ENCODE measurements at regions not wholly inside any gene's neighbourhood (a gene's known extent, or its start where the extent isn't known, plus 50 kb on each side); places are given as distances from the start of the nearest gene placed in this dataset.

DNA sequence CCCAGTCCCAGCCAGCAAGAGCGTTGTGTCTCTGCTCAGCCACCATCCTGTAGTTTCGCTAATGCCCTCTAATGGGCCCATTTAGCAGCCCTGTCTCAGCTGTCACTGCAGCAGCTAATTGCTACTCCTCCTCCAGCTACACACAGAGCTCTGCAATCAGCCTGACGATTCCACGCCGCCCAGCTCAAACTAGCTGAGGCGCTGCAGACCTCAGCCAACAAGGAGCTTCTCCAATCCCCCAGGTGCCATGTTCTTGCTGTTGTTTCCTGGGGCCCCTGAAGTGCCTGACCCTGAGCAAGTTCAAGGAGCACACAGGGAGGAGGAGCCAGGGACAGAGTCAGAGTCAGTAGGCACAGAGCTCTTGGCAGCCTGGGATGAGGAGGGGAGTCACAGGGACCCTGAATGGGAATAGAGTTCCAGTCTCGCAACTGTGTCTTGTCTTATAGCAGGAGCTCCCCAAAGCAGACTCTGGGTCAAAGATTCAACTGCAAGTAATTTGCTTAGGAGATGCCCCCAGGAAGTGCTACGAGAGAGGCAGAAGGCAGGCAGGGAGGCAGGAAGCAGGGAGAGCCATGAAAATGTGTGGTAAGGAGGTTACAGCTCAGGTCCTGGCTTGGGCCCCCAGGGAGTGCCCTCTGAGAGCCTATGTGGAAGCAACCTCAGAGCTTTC lies 135.8 kb upstream of the UNC5B start:
- peaks cover 54% of the 10 kb centered on the region for H3K27me3 Mint-ChIP-seq (ENCODE audit: insufficient read depth)
- TF ChIP-seq, protein P1, sequence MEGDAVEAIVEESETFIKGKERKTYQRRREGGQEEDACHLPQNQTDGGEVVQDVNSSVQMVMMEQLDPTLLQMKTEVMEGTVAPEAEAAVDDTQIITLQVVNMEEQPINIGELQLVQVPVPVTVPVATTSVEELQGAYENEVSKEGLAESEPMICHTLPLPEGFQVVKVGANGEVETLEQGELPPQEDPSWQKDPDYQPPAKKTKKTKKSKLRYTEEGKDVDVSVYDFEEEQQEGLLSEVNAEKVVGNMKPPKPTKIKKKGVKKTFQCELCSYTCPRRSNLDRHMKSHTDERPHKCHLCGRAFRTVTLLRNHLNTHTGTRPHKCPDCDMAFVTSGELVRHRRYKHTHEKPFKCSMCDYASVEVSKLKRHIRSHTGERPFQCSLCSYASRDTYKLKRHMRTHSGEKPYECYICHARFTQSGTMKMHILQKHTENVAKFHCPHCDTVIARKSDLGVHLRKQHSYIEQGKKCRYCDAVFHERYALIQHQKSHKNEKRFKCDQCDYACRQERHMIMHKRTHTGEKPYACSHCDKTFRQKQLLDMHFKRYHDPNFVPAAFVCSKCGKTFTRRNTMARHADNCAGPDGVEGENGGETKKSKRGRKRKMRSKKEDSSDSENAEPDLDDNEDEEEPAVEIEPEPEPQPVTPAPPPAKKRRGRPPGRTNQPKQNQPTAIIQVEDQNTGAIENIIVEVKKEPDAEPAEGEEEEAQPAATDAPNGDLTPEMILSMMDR (IDR thresholded peaks at IDR 0.05), result no peak
- H3K4me3 Mint-ChIP-seq, result no peak overlapping the region
- no peaks in the 10 kb centered on the region for H3K9me3 Mint-ChIP-seq
- no peaks in the 10 kb centered on the region for H3K4me1 Mint-ChIP-seq (ENCODE audit: low read depth)
- no peak overlapping the region for H3K27ac Mint-ChIP-seq
- no peak for DNase-seq
- no peaks in the 10 kb centered on the region for H3K36me3 Mint-ChIP-seq (ENCODE audit: low read depth)

GRCh38 chr10:71077143-71077581 lies 135.2 kb upstream of the UNC5B start:
- no peak overlapping the region for H3K4me3 Mint-ChIP-seq
- no peaks in the 10 kb centered on the region for H3K9me3 Mint-ChIP-seq
- no peak for DNase-seq
- H3K4me1 Mint-ChIP-seq (ENCODE audit: low read depth), result no peaks in the 10 kb centered on the region
- TF ChIP-seq, protein P1 (IDR thresholded peaks at IDR 0.05), result no peak
- H3K36me3 Mint-ChIP-seq (ENCODE audit: low read depth), result no peaks in the 10 kb centered on the region
- no peak overlapping the region for H3K27ac Mint-ChIP-seq
- H3K27me3 Mint-ChIP-seq (ENCODE audit: insufficient read depth), result peaks cover 49% of the 10 kb centered on the region

GRCh38 chr10:71077796-71078453 lies 134.4 kb upstream of the UNC5B start:
- no peak overlapping the region for H3K4me3 Mint-ChIP-seq
- no peaks in the 10 kb centered on the region for H3K4me1 Mint-ChIP-seq (ENCODE audit: low read depth)
- H3K36me3 Mint-ChIP-seq (ENCODE audit: low read depth), result no peaks in the 10 kb centered on the region
- H3K27ac Mint-ChIP-seq, result no peak overlapping the region
- H3K9me3 Mint-ChIP-seq, result no peaks in the 10 kb centered on the region
- no peak for DNase-seq
- TF ChIP-seq, protein P1 (IDR thresholded peaks at IDR 0.05), result no peak
- H3K27me3 Mint-ChIP-seq (ENCODE audit: insufficient read depth), result peaks cover 47% of the 10 kb centered on the region

DNA sequence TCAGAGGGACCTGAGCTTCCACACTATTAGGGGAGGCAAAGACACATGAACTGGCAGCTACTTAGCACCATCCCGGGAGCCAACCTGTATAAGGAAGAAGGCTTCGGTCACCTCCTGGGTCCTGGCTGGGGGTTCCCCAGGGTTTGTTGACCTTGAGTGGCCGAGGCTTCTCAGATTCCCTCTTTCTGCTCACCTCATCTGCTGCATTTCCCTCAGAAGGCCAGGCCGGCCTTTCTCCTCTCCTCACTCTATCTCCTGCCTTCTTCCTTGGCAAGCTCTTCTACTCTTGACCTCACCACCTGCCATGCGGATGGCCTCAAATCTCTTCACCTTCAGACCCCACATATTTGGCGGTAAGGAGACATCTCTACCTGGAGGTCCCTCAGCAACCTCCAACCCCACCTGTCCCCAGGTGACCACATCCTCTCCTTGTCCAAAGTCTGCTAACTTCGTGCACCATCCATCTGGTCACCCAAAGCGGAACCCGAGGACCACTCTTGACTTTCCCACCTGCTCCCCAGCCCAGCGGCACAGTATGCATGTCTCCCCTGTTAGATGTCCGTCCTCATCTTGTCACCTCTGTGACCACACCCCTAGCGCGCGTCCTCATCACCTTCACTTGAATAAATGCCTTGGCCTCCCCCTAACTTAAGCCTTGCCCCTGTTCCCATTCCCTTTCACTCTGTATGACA lies 133.8 kb upstream of the UNC5B start:
- H3K4me1 Mint-ChIP-seq (ENCODE audit: low read depth), result no peaks in the 10 kb centered on the region
- TF ChIP-seq, protein P1 (IDR thresholded peaks at IDR 0.05), result no peak
- peaks cover 50% of the 10 kb centered on the region for H3K27me3 Mint-ChIP-seq (ENCODE audit: insufficient read depth)
- H3K9me3 Mint-ChIP-seq, result no peaks in the 10 kb centered on the region
- no peak overlapping the region for H3K4me3 Mint-ChIP-seq
- no peak overlapping the region for H3K27ac Mint-ChIP-seq
- no peaks in the 10 kb centered on the region for H3K36me3 Mint-ChIP-seq (ENCODE audit: low read depth)
- no peak for DNase-seq

DNA sequence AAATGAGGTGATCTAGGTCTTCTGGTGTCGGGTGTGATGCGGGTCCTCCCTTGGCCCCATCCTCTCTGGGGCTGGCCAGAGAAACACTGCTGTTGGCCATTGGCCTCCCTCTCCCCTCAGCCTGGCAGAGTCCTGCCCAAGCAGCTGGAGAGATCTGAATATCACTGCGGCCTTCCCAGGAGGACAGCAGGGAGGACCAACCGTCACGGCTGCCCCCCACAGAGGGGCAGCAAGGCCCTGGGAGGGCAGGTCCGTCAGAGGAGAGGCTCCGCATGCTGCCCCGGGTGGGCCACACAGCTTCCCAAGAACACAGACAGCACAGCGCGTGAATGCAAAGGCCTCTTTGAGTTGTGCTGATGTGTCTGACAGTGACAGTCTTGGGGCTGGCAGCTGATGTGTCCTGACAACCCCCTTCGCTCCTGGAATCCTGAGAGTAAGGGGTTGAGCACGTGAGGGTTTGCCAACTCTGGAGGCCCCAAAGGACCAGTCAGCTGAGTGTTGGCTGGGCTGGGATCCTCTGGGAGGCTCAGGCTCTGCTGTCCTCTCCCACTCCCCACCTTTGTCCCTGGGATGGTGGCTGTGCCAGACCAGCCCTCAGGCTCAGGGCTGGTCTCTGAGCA lies 132.5 kb upstream of the UNC5B start:
- TF ChIP-seq, protein P1 (IDR thresholded peaks at IDR 0.05), result no peak
- Mint-ChIP-seq H3K4me1 (ENCODE audit: low read depth) (no peaks in the 10 kb centered on the region), H3K36me3 (ENCODE audit: low read depth) (no peaks in the 10 kb centered on the region), H3K9me3 (no peaks in the 10 kb centered on the region), H3K4me3 (no peak overlapping the region), H3K27me3 (ENCODE audit: insufficient read depth) (peaks cover 52% of the 10 kb centered on the region), H3K27ac (no peak overlapping the region)
- no peak for DNase-seq

Measured in HFFc6 (cell line).